GM19468 (cell line): ENCODE measurements at regions not wholly inside any gene's neighbourhood (a gene's known extent, or its start where the extent isn't known, plus 50 kb on each side); places are given as distances from the start of the nearest gene placed in this dataset.

Experiments used
- ATAC-seq: cut with Tn5 transposase; IDR thresholded peaks from one replicate; pipeline ENCODE4 v1.9.1; 2021; ENCODE audit warnings: mild to moderate bottlenecking, moderate library complexity, moderate number of reproducible peaks; ENCODE audit not compliant: unreplicated experiment; ENCODE audit errors: extremely low read depth

DNA sequence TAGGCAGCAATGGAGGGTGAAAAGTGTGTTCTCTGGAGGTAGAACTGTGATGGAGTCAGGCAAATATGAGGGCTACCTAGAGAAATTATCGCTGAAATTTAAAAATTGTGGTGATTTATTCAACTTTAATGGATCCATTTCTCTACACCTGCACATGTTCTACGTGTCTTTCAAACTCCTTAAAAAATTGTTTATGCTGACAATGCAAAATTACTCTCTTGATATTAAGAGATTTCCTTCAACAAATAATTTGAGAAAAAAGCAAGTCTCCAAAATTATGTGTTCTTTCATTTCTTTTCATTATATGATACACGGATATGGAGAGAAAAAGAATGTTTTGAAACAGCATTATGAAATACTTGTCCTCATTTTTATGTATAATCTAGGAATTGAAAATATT lies 1151.4 kb upstream of the PABPC4L start:
- ATAC-seq, result no peak

DNA sequence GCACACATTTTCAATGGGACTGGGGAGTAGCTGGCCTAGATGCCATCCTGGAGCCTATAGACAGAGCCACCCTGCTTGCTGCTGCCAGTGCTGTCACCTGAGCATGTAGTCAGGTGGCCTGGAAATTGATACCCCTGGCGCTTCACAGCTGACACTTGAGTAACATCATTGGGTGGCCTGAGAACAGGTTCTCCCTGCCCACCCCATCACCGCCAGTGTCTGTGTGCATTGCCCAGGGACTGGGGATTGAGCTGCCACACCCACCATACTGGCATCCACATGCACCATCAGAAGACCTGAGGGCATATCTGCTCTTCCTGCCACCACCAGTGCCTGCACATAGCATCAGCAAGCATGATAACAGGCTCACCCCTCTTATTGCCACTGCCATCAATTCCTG lies 1142.9 kb upstream of the PABPC4L start:
- no peak for ATAC-seq

- ATAC-seq, result no peak
These were observed 1136.6 kb upstream of the PABPC4L start for GRCh38 chr4:135338181-135338580.

DNA sequence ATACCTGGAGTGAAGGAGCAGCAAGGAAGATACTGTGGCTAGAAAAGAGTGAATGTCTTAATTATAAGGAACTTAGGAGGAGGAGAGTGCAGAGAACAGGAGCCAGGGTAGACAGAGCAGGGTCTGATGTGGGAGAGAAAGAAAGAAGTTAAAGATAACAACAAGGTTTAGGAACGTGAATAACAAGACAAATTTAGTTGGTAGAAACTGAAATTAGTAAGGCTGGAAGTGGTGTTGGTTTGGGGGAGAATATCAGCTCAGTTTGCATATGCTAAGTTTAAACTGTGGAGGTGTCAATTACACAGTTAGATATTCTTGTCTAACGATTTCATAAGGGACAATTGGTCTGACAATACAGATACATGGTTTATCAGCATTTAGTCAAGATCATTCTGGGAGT lies 1123.7 kb upstream of the PABPC4L start:
- no peak for ATAC-seq

GRCh38 chr4:135319685-135320084 lies 1118.1 kb upstream of the PABPC4L start:
- no peak for ATAC-seq

- no peak for ATAC-seq
These were observed 1114.7 kb upstream of the PABPC4L start for GRCh38 chr4:135316266-135316779.

DNA sequence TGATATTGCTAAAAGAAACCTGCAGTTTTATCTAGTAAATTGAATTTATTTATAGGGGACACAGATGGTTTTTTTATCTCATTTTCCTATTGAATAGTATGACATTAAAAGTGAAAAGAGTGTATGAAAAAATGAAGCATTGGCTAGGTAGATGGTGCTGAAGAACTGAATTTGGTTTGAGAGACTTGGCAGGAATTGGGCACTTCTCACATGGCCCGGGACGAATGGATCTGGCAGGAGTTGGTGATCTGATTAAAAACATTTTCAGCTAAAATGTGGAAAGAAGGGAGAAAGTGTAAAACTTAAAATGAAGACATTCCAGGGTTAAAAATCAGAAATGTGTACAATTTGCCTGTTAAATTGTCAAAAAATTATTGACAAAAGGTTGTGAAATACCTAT lies 1088.5 kb upstream of the PABPC4L start:
- ATAC-seq, result no peak

DNA sequence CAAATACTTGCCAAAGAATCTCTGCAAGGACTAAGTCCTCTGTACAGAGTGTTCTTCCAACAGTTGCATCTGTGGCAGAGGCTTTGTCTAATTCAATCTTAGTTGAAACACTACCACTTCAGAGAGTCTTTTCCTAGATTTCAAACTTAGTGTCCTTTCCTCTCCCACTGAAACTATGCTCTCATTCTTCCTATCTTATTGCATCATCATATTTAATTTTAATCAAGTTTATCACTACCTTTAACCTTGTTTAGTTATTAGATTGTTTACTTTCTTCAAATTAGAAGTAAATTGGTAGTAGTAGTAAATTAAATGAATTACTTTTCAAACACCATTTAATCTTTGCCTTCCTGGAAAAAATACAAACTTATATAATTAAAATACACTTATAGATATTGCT lies 1082.3 kb upstream of the PABPC4L start:
- ATAC-seq, result no peak

DNA sequence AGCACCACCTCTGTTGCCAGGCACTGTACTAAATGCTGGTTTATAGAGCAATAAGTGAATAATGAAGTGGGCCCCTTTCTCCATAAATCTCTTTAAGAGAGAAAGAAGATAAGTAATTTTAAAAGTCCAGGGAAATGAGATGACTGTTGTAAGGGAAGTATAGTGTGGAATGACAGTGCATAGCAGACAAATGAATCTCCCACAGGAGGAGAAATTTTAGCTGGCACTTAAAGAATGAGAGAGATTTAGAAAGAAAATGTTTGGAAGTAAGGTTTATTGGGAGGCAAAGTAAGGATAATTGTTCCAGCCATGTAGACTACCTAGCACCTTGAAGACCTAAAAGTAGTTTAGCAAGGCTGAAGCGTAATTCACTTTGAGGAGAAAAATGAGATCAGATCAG lies 1081.1 kb upstream of the PABPC4L start:
- ATAC-seq, result no peak

GRCh38 chr4:135281230-135281629 lies 1079.6 kb upstream of the PABPC4L start:
- no peak for ATAC-seq

DNA sequence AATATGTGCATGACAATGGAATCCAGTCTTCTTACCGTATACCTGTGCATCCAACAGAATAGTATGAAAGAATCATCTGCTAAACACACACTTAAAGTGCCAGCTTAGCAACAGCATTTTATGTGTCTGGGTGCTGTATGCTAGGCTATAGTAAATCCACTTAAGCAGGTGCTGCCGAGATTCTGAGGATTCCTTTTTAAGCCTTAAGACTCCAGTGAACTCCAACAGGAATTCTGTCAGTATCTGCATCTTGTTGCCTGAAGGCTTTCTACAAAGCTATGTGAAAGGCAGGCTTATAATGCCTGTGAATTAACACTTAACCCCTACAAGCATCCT lies 1076.4 kb upstream of the PABPC4L start:
- no peak for ATAC-seq

- ATAC-seq, result no peak
These were observed 1075.7 kb upstream of the PABPC4L start for GRCh38 chr4:135277068-135277979.

- no peak for ATAC-seq
These were observed 1072.8 kb upstream of the PABPC4L start for GRCh38 chr4:135274416-135274815.

DNA sequence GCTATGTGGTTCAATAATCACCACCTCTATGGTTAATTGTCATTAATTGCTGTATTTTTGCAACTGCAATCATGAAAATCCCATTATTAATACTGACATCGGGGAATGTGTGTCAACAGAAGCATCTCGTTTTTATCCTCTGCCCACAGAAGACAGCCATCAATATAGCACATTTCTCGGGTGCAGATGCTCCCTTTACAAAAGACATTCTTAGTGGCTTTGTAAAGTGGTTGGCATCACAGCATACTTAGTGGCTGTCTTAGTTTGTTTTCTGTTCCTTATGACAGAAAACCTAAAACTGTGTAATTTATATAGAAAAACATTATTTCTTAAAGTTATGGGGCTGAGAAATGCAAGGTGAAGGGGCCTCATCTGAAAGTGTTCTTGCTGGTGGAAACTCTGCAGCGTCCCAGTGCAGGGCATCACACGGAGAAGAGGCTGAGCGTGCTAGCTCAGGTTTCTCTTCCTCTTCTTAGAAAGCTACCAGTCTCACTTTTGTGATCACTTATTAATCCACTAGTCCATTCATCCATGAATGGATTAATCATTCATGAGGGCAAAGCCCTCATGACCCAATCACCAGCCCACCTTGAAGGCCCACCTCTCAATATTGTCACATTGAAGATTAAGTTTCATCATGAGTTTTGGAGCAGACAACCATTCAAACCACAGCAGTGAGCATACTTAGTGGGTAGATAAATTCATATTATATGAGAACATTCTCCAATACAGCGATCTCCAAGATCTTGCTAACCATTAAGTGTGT lies 1067.7 kb upstream of the PABPC4L start:
- peak; percentile 95 for ATAC-seq

DNA sequence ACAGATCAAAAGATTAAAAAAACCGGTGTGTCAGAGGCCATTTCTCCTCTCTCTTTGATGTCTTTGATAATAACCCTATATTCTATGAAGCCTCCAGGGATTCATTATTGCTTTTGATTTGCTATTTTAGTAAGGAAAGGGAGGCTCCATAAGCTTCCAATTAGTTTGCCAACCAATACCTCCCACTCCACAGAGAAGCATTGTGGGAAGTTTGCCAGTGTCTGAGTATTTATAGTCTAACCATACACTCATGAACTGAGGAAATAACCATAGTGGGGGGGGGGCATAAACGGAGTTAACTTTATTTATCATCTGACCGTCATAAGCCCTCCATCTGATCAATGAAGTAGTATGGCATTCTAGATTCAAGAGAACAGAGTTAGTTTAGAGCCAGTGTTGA lies 1066.8 kb upstream of the PABPC4L start:
- no peak for ATAC-seq

- ATAC-seq, result no peak
These were observed 1065.7 kb upstream of the PABPC4L start for GRCh38 chr4:135267148-135267865.

- ATAC-seq, result no peak
These were observed 1054.5 kb upstream of the PABPC4L start for GRCh38 chr4:135256111-135256510.

DNA sequence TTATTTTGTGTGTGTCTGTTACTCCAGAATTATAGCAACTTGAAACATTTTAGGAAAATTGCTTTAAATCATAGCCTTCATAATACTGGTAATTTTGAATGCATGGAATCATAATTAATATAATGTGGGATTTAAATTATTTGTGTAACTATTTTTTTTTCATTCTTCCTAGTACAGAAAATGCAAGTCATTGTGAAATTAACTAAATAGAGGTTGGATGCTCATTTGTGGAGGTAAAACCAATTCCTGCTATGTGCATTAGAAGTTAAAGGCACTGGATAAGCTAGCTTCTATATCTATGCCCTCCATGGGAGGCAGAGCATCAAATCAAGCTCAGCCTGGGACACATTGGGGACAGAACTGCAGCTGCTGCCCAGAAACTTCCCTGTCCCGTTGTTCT lies 1048.5 kb upstream of the PABPC4L start:
- ATAC-seq, result no peak

DNA sequence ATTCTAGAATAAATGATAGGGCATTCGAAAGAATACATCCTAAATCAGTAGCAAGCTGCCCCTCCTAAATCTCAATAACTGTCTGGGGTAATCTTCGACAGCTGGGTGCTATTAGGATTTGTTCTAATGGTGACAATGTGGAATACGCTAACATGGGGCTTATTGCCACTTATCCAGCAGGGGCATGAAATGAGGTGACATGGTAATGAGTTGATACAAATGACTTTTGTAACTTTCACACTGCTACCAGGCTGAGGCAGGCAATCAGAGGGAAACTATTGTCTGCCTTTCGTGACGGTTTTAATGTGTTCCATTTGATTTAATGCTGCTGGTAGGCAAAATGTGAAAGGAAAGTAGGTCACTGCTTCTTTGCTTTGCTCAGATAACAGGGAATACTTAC lies 1047.4 kb upstream of the PABPC4L start:
- ATAC-seq, result no peak

- no peak for ATAC-seq
These were observed 1043.1 kb upstream of the PABPC4L start for GRCh38 chr4:135244696-135245095.

DNA sequence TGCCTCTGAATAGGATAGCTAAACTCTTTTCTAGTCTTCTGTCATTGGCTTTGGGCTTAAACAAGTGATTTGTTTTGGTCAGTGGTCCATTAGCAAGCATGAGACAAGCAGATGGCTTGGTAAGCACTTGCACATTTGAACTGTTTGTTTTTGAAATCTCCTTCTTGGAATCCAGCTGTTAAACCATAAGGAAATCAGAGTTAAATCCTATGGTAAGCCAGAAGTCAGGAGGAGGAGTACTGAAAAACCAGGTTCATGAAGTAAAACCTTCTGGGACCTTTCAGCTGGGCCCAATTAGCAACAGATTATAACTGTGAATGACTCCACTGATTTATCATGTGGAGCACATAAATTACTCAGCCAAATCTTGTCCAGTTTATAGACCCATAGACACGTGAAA lies 1042.5 kb upstream of the PABPC4L start:
- no peak for ATAC-seq
